ENCODE measurements at regions not wholly inside any gene's neighbourhood (a gene's known extent, or its start where the extent isn't known, plus 50 kb on each side); places are given as distances from the start of the nearest gene placed in this dataset.

DNA sequence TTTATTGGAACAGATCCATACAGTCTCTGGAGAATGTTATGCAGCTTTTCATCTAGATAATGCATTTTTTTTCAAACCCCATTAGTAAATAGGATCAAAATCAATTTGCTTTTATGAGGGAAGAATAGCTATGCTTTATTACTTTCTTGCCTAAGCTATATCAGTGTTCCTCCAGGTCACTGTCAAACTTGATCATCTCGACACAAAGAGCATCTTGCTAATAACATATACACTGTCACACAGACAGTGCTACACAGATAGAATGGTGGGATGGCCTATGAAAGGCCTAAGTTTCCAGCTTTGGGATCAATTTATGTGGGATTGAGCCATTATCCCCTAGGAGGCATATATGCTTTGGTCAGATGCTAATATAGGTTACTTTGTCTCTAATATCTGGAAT lies 862.9 kb upstream of the SPRY2 start:
- Histone ChIP-seq H4K20me1 (replicated peaks; ENCODE audit: insufficient read depth) (no peaks in the 10 kb centered on the region), H3K79me2 (replicated peaks; ENCODE audit: insufficient read depth) (no peaks in the 10 kb centered on the region), H3K4me1 (ENCODE audit: insufficient read depth) (no peaks in the 10 kb centered on the region), H3K4me3 (no peak overlapping the region), H3K27ac (ENCODE audit: low read depth) (no peak overlapping the region), H3K36me3 (ENCODE audit: insufficient read depth) (no peaks in the 10 kb centered on the region), H3K27me3 (ENCODE audit: insufficient read depth) (no peaks in the 10 kb centered on the region), H3F3A (replicated peaks; ENCODE audit: low read depth) (no peaks in the 10 kb centered on the region), H3K4me2 (no peak overlapping the region), H2AFZ (no peak overlapping the region), H3K9me2 (ENCODE audit: insufficient read depth) (peaks cover 4% of the 10 kb centered on the region; the same call in 1 of the 2 replicates)
- ATAC-seq (no peak), DNase-seq (ENCODE audit: low spot score) (no peak)
- H3K27me3 Mint-ChIP-seq (ENCODE audit: insufficient read depth, low read depth, poor library complexity): no peaks in the 10 kb centered on the region
- H3K9me3 Mint-ChIP-seq: no peaks in the 10 kb centered on the region
- H3K4me1 Mint-ChIP-seq: no peaks in the 10 kb centered on the region
- TF ChIP-seq POLR2AphosphoS5 (IDR thresholded peaks at IDR 0.05; ENCODE audit: low read depth) (no peak), STAT1 (IDR thresholded peaks at IDR 0.05; ENCODE audit: unreplicated experiment) (no peak)
- TF ChIP-seq, protein P1, sequence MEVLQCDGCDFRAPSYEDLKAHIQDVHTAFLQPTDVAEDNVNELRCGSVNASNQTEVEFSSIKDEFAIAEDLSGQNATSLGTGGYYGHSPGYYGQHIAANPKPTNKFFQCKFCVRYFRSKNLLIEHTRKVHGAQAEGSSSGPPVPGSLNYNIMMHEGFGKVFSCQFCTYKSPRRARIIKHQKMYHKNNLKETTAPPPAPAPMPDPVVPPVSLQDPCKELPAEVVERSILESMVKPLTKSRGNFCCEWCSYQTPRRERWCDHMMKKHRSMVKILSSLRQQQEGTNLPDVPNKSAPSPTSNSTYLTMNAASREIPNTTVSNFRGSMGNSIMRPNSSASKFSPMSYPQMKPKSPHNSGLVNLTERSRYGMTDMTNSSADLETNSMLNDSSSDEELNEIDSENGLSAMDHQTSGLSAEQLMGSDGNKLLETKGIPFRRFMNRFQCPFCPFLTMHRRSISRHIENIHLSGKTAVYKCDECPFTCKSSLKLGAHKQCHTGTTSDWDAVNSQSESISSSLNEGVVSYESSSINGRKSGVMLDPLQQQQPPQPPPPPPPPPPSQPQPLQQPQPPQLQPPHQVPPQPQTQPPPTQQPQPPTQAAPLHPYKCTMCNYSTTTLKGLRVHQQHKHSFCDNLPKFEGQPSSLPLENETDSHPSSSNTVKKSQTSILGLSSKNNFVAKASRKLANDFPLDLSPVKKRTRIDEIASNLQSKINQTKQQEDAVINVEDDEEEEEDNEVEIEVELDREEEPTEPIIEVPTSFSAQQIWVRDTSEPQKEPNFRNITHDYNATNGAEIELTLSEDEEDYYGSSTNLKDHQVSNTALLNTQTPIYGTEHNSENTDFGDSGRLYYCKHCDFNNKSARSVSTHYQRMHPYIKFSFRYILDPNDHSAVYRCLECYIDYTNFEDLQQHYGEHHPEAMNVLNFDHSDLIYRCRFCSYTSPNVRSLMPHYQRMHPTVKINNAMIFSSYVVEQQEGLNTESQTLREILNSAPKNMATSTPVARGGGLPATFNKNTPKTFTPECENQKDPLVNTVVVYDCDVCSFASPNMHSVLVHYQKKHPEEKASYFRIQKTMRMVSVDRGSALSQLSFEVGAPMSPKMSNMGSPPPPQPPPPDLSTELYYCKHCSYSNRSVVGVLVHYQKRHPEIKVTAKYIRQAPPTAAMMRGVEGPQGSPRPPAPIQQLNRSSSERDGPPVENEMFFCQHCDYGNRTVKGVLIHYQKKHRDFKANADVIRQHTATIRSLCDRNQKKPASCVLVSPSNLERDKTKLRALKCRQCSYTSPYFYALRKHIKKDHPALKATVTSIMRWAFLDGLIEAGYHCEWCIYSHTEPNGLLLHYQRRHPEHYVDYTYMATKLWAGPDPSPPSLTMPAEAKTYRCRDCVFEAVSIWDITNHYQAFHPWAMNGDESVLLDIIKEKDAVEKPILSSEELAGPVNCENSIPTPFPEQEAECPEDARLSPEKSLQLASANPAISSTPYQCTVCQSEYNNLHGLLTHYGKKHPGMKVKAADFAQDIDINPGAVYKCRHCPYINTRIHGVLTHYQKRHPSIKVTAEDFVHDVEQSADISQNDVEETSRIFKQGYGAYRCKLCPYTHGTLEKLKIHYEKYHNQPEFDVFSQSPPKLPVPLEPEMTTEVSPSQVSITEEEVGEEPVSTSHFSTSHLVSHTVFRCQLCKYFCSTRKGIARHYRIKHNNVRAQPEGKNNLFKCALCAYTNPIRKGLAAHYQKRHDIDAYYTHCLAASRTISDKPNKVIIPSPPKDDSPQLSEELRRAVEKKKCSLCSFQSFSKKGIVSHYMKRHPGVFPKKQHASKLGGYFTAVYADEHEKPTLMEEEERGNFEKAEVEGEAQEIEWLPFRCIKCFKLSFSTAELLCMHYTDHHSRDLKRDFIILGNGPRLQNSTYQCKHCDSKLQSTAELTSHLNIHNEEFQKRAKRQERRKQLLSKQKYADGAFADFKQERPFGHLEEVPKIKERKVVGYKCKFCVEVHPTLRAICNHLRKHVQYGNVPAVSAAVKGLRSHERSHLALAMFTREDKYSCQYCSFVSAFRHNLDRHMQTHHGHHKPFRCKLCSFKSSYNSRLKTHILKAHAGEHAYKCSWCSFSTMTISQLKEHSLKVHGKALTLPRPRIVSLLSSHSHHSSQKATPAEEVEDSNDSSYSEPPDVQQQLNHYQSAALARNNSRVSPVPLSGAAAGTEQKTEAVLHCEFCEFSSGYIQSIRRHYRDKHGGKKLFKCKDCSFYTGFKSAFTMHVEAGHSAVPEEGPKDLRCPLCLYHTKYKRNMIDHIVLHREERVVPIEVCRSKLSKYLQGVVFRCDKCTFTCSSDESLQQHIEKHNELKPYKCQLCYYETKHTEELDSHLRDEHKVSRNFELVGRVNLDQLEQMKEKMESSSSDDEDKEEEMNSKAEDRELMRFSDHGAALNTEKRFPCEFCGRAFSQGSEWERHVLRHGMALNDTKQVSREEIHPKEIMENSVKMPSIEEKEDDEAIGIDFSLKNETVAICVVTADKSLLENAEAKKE (CRISPR knock-in tag; IDR thresholded peaks at IDR 0.05): no peak
- TF ChIP-seq, protein P2, sequence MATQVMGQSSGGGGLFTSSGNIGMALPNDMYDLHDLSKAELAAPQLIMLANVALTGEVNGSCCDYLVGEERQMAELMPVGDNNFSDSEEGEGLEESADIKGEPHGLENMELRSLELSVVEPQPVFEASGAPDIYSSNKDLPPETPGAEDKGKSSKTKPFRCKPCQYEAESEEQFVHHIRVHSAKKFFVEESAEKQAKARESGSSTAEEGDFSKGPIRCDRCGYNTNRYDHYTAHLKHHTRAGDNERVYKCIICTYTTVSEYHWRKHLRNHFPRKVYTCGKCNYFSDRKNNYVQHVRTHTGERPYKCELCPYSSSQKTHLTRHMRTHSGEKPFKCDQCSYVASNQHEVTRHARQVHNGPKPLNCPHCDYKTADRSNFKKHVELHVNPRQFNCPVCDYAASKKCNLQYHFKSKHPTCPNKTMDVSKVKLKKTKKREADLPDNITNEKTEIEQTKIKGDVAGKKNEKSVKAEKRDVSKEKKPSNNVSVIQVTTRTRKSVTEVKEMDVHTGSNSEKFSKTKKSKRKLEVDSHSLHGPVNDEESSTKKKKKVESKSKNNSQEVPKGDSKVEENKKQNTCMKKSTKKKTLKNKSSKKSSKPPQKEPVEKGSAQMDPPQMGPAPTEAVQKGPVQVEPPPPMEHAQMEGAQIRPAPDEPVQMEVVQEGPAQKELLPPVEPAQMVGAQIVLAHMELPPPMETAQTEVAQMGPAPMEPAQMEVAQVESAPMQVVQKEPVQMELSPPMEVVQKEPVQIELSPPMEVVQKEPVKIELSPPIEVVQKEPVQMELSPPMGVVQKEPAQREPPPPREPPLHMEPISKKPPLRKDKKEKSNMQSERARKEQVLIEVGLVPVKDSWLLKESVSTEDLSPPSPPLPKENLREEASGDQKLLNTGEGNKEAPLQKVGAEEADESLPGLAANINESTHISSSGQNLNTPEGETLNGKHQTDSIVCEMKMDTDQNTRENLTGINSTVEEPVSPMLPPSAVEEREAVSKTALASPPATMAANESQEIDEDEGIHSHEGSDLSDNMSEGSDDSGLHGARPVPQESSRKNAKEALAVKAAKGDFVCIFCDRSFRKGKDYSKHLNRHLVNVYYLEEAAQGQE (IDR thresholded peaks at IDR 0.05; ENCODE audit: unreplicated experiment): no peak
- TF ChIP-seq, protein P3, sequence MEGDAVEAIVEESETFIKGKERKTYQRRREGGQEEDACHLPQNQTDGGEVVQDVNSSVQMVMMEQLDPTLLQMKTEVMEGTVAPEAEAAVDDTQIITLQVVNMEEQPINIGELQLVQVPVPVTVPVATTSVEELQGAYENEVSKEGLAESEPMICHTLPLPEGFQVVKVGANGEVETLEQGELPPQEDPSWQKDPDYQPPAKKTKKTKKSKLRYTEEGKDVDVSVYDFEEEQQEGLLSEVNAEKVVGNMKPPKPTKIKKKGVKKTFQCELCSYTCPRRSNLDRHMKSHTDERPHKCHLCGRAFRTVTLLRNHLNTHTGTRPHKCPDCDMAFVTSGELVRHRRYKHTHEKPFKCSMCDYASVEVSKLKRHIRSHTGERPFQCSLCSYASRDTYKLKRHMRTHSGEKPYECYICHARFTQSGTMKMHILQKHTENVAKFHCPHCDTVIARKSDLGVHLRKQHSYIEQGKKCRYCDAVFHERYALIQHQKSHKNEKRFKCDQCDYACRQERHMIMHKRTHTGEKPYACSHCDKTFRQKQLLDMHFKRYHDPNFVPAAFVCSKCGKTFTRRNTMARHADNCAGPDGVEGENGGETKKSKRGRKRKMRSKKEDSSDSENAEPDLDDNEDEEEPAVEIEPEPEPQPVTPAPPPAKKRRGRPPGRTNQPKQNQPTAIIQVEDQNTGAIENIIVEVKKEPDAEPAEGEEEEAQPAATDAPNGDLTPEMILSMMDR (conservative IDR thresholded peaks at IDR 0.05; ENCODE audit: low read depth in 2 of 2): no peak
- no peak overlapping the region for H3K4me3 Mint-ChIP-seq
- no peaks in the 10 kb centered on the region for H3K36me3 Mint-ChIP-seq (ENCODE audit: low read depth)
- H3K27ac Mint-ChIP-seq: no peak overlapping the region
